CD4-positive, CD25-positive, alpha-beta regulatory T cell (primary cell): ENCODE measurements at regions not wholly inside any gene's neighbourhood (a gene's known extent, or its start where the extent isn't known, plus 50 kb on each side); places are given as distances from the start of the nearest gene placed in this dataset.

Experiments
- ATAC-seq, 2 donors: fragments of 150-1000 bp; cut with Tn5 transposase; one replicate each; pipeline ENCODE4 v1.10.0; 2021; ENCODE audit warnings: low read depth in 2 of 2, moderate number of reproducible peaks in 2 of 2, moderate library complexity in 1 of 2
- DNase-seq, 3 donors: peaks; one replicate each; pipeline versions ENCODE4 v3.0.0 to v3.0.0-alpha.2; 2012 to 2022; ENCODE audit warnings: mixed read lengths in 1 of 3
- H3K27ac ChIP-seq: one replicate; pipeline ENCODE4 v1.7.0; 2013; ENCODE audit warnings: mild to moderate bottlenecking, low read length; ENCODE audit not compliant: insufficient read depth, poor library complexity, severe bottlenecking
- H3K27me3 ChIP-seq: one replicate; pipeline ENCODE4 v1.7.0; 2013; ENCODE audit warnings: low read length; ENCODE audit not compliant: control insufficient read depth, insufficient read depth
- H3K36me3 ChIP-seq: one replicate; pipeline ENCODE4 v1.7.0; 2013; ENCODE audit warnings: mild to moderate bottlenecking, low read length, moderate library complexity; ENCODE audit not compliant: control insufficient read depth, insufficient read depth
- H3K4me1 ChIP-seq: 2 replicates; pipeline ENCODE4 v1.7.0; 2013; ENCODE audit warnings: mild to moderate bottlenecking, low read length; ENCODE audit not compliant: insufficient read depth, control insufficient read depth, poor library complexity, severe bottlenecking
- H3K4me3 ChIP-seq: one replicate; pipeline ENCODE4 v1.7.0; 2013; ENCODE audit warnings: low read depth, mild to moderate bottlenecking, low read length, moderate library complexity
- H3K9me3 ChIP-seq, 2 experiments: 1 replicate in 1 of 2; 2 replicates in 1 of 2; pipeline ENCODE4 v1.7.0; 2013; ENCODE audit warnings: low read length in 2 of 2, mild to moderate bottlenecking in 1 of 2, moderate library complexity in 1 of 2; ENCODE audit not compliant: control insufficient read depth in 2 of 2
- H3K27ac Mint-ChIP-seq, 3 donors: one replicate each; pipeline ENCODE4 v1.8.0; 2020 to 2022; ENCODE audit warnings: mild to moderate bottlenecking in 3 of 3, mixed read lengths in 3 of 3, moderate library complexity in 2 of 3
- H3K27me3 Mint-ChIP-seq: one replicate; pipeline ENCODE4 v1.8.0; 2022; ENCODE audit warnings: mild to moderate bottlenecking, mixed read lengths
- H3K36me3 Mint-ChIP-seq: one replicate; pipeline ENCODE4 v1.8.0; 2020; ENCODE audit warnings: mixed read lengths
- H3K4me1 Mint-ChIP-seq, 4 donors: one replicate each; pipeline ENCODE4 v1.8.0; 2020 to 2022; ENCODE audit warnings: mixed read lengths in 4 of 4, mild to moderate bottlenecking in 1 of 4
- H3K4me3 Mint-ChIP-seq, 4 donors: one replicate each; pipeline ENCODE4 v1.8.0; 2020 to 2022; ENCODE audit warnings: mild to moderate bottlenecking in 4 of 4, mixed read lengths in 4 of 4, moderate library complexity in 3 of 4
- H3K9me3 Mint-ChIP-seq, 7 donors: one replicate each; pipeline ENCODE4 v1.8.0; 2020 to 2022; ENCODE audit warnings: mixed read lengths in 7 of 7, mild to moderate bottlenecking in 3 of 7, moderate library complexity in 2 of 7

GRCh38 chr6:146890644-146891434 lies 292.1 kb downstream of the ADGB start:
- Histone ChIP-seq H3K4me3 (no peak overlapping the region), H3K36me3 (no peaks in the 10 kb centered on the region), H3K9me3 (no peaks in the 10 kb centered on the region), H3K27me3 (no peaks in the 10 kb centered on the region), H3K4me1 (no peaks in the 10 kb centered on the region), H3K27ac (no peak overlapping the region)
- ATAC-seq (no peak), DNase-seq (no peak)
- no peaks in the 10 kb centered on the region for H3K27me3 Mint-ChIP-seq
- no peaks in the 10 kb centered on the region for H3K36me3 Mint-ChIP-seq
- H3K4me1 Mint-ChIP-seq: no peaks in the 10 kb centered on the region
- peaks cover 0 to 1% (median 0%) of the 10 kb centered on the region in 7 donors for H3K9me3 Mint-ChIP-seq
- H3K4me3 Mint-ChIP-seq: no peak overlapping the region
- H3K27ac Mint-ChIP-seq: peak overlapping the region in 1 of 3 donors; percentile 23

GRCh38 chr6:146891615-146892265 lies 293.0 kb downstream of the ADGB start:
- no peaks in the 10 kb centered on the region for H3K27me3 ChIP-seq
- Mint-ChIP-seq H3K4me3 (no peak overlapping the region), H3K27me3 (no peaks in the 10 kb centered on the region), H3K27ac (no peak overlapping the region), H3K36me3 (no peaks in the 10 kb centered on the region), H3K9me3 (peaks cover 0 to 1% (median 0%) of the 10 kb centered on the region in 7 donors), H3K4me1 (no peaks in the 10 kb centered on the region)
- H3K27ac ChIP-seq: no peak overlapping the region
- no peak for ATAC-seq
- DNase-seq: no peak
- H3K9me3 ChIP-seq: no peaks in the 10 kb centered on the region
- no peak overlapping the region for H3K4me3 ChIP-seq
- H3K36me3 ChIP-seq: no peaks in the 10 kb centered on the region
- H3K4me1 ChIP-seq: no peaks in the 10 kb centered on the region

- H3K36me3 Mint-ChIP-seq: no peaks in the 10 kb centered on the region
- no peaks in the 10 kb centered on the region for H3K27me3 Mint-ChIP-seq
- ATAC-seq (no peak), DNase-seq (no peak)
- H3K27ac Mint-ChIP-seq: no peak overlapping the region
- no peaks in the 10 kb centered on the region for H3K4me1 Mint-ChIP-seq
- H3K9me3 Mint-ChIP-seq: peaks cover 0 to 1% (median 0%) of the 10 kb centered on the region in 7 donors
- Histone ChIP-seq H3K36me3 (no peaks in the 10 kb centered on the region), H3K9me3 (no peaks in the 10 kb centered on the region), H3K4me1 (no peaks in the 10 kb centered on the region), H3K27me3 (no peaks in the 10 kb centered on the region), H3K4me3 (no peak overlapping the region), H3K27ac (no peak overlapping the region)
- no peak overlapping the region for H3K4me3 Mint-ChIP-seq
Observed at GRCh38 chr6:146892283-146892612, 293.5 kb downstream of the ADGB start.

- Mint-ChIP-seq H3K4me3 (no peak overlapping the region), H3K27me3 (no peaks in the 10 kb centered on the region), H3K27ac (no peak overlapping the region), H3K36me3 (no peaks in the 10 kb centered on the region), H3K4me1 (no peaks in the 10 kb centered on the region), H3K9me3 (peaks cover 0 to 1% (median 0%) of the 10 kb centered on the region in 7 donors)
- H3K36me3 ChIP-seq: no peaks in the 10 kb centered on the region
- H3K4me3 ChIP-seq: no peak overlapping the region
- no peak overlapping the region for H3K27ac ChIP-seq
- no peaks in the 10 kb centered on the region for H3K9me3 ChIP-seq
- H3K4me1 ChIP-seq: no peaks in the 10 kb centered on the region
- ATAC-seq: no peak
- no peaks in the 10 kb centered on the region for H3K27me3 ChIP-seq
- DNase-seq: no peak
Observed at GRCh38 chr6:146892613-146893401, 294.0 kb downstream of the ADGB start.

- Mint-ChIP-seq H3K36me3 (no peaks in the 10 kb centered on the region), H3K27ac (no peak overlapping the region), H3K27me3 (no peaks in the 10 kb centered on the region), H3K4me3 (no peak overlapping the region), H3K9me3 (peaks cover 0 to 1% (median 0%) of the 10 kb centered on the region in 7 donors), H3K4me1 (no peaks in the 10 kb centered on the region)
- Histone ChIP-seq H3K36me3 (no peaks in the 10 kb centered on the region), H3K27ac (no peak overlapping the region), H3K27me3 (no peaks in the 10 kb centered on the region), H3K4me1 (no peaks in the 10 kb centered on the region), H3K9me3 (no peaks in the 10 kb centered on the region), H3K4me3 (no peak overlapping the region)
- ATAC-seq (no peak), DNase-seq (no peak)
Observed at GRCh38 chr6:146893690-146894089, 294.9 kb downstream of the ADGB start.

GRCh38 chr6:146894624-146895023 lies 295.9 kb downstream of the ADGB start:
- H3K27me3 ChIP-seq: no peaks in the 10 kb centered on the region
- no peak overlapping the region for H3K27ac ChIP-seq
- H3K36me3 ChIP-seq: no peaks in the 10 kb centered on the region
- Mint-ChIP-seq H3K27me3 (no peaks in the 10 kb centered on the region), H3K27ac (no peak overlapping the region), H3K4me1 (no peaks in the 10 kb centered on the region), H3K36me3 (no peaks in the 10 kb centered on the region), H3K9me3 (peaks cover 0 to 1% (median 0%) of the 10 kb centered on the region in 7 donors), H3K4me3 (no peak overlapping the region)
- H3K4me1 ChIP-seq: no peaks in the 10 kb centered on the region
- no peak for DNase-seq
- no peak for ATAC-seq
- no peaks in the 10 kb centered on the region for H3K9me3 ChIP-seq
- H3K4me3 ChIP-seq: no peak overlapping the region

GRCh38 chr6:146895101-146895771 lies 296.5 kb downstream of the ADGB start:
- no peaks in the 10 kb centered on the region for H3K27me3 ChIP-seq
- ATAC-seq (no peak), DNase-seq (no peak)
- no peaks in the 10 kb centered on the region for H3K36me3 Mint-ChIP-seq
- no peaks in the 10 kb centered on the region for H3K4me1 Mint-ChIP-seq
- no peak overlapping the region for H3K4me3 Mint-ChIP-seq
- H3K36me3 ChIP-seq: no peaks in the 10 kb centered on the region
- no peaks in the 10 kb centered on the region for H3K4me1 ChIP-seq
- peaks cover 0 to 1% (median 0%) of the 10 kb centered on the region in 7 donors for H3K9me3 Mint-ChIP-seq
- no peaks in the 10 kb centered on the region for H3K27me3 Mint-ChIP-seq
- H3K27ac ChIP-seq: no peak overlapping the region
- no peak overlapping the region for H3K27ac Mint-ChIP-seq
- no peak overlapping the region for H3K4me3 ChIP-seq
- no peaks in the 10 kb centered on the region for H3K9me3 ChIP-seq
